Renal pelvis (tissue), 1 donor: ENCODE measurements at regions not wholly inside any gene's neighbourhood (a gene's known extent, or its start where the extent isn't known, plus 50 kb on each side); places are given as distances from the start of the nearest gene placed in this dataset.
"Not testable (repeated sequence)": the region's sequence is repeated elsewhere in the genome, so short reads cannot be mapped to it uniquely, and the experiment has no call there.

Source experiments
- DNase-seq: peaks from one replicate; pipeline ENCODE4 v3.0.0-alpha.2; 2013

- no peak for DNase-seq
Measured at GRCh38 chr3:21238661-21239060, 512.3 kb downstream of the ZNF385D start.

- no peak for DNase-seq
Measured at GRCh38 chr3:21237638-21238037, 513.4 kb downstream of the ZNF385D start.

- no peak for DNase-seq
Measured at GRCh38 chr3:21235491-21235890, 515.5 kb downstream of the ZNF385D start.

- DNase-seq = no peak
Measured at GRCh38 chr3:21234933-21235332, 516.1 kb downstream of the ZNF385D start.

GRCh38 chr3:21229426-21230135, 521.4 kb downstream of the ZNF385D start:
- DNase-seq = no peak

- no peak for DNase-seq
Measured at GRCh38 chr3:21226086-21226485, 524.9 kb downstream of the ZNF385D start.

- DNase-seq = no peak
Measured at GRCh38 chr3:21220944-21221343, 530.1 kb downstream of the ZNF385D start.

GRCh38 chr3:21216598-21216997, 534.4 kb downstream of the ZNF385D start:
- no peak for DNase-seq

GRCh38 chr3:21204122-21204521, 546.9 kb downstream of the ZNF385D start:
- DNase-seq = not testable (repeated sequence)

- no peak for DNase-seq
Measured at GRCh38 chr3:21195203-21195602, 555.8 kb downstream of the ZNF385D start.

- not testable (repeated sequence) for DNase-seq
Measured at GRCh38 chr3:21194036-21194435, 557.0 kb downstream of the ZNF385D start.

- no peak for DNase-seq
Measured at GRCh38 chr3:21188459-21188858, 562.6 kb downstream of the ZNF385D start.

GRCh38 chr3:21185816-21186314, 565.1 kb downstream of the ZNF385D start:
- no peak for DNase-seq

GRCh38 chr3:21174461-21174860, 576.5 kb downstream of the ZNF385D start:
- DNase-seq = no peak

GRCh38 chr3:21170964-21171363, 580.0 kb downstream of the ZNF385D start:
- no peak for DNase-seq

- DNase-seq = no peak
Measured at GRCh38 chr3:21169948-21170347, 581.1 kb downstream of the ZNF385D start.

- DNase-seq = no peak
Measured at GRCh38 chr3:21168471-21168870, 582.5 kb downstream of the ZNF385D start.

- DNase-seq = no peak
Measured at GRCh38 chr3:21163956-21164355, 587.1 kb downstream of the ZNF385D start.

- no peak for DNase-seq
Measured at GRCh38 chr3:21159543-21159906, 591.5 kb downstream of the ZNF385D start.

- DNase-seq = no peak
Measured at GRCh38 chr3:21158861-21159542, 592.0 kb downstream of the ZNF385D start.

- DNase-seq = no peak
Measured at GRCh38 chr3:21154911-21155310, 596.1 kb downstream of the ZNF385D start.

- DNase-seq = no peak
Measured at GRCh38 chr3:21152555-21152954, 598.5 kb downstream of the ZNF385D start.

- no peak for DNase-seq
Measured at GRCh38 chr3:21142949-21143348, 608.1 kb downstream of the ZNF385D start.

GRCh38 chr3:21142031-21142430, 609.0 kb downstream of the ZNF385D start:
- no peak for DNase-seq
